CD4-positive, alpha-beta T cell (primary cell): ENCODE measurements at regions not wholly inside any gene's neighbourhood (a gene's known extent, or its start where the extent isn't known, plus 50 kb on each side); places are given as distances from the start of the nearest gene placed in this dataset.

Source experiments
- ATAC-seq: fragments of 200-7000 bp; cut with Tn5 transposase; one replicate; pipeline ENCODE4 v1.10.0; 2022; ENCODE audit warnings: mild to moderate bottlenecking; ENCODE audit not compliant: poor library complexity
- CTCF ChIA-PET: fragments of 350-600 bp; sonication (Branson Sonifier 250); formaldehyde crosslinking; loops from one replicate; lab custom pipeline; 2021; ENCODE audit warnings: antibody characterized with exemption, inconsistent platforms; lab: Charles Lee
- POLR2A ChIA-PET: fragments of 350-600 bp; sonication (Branson Sonifier 250); formaldehyde crosslinking; loops from one replicate; lab custom pipeline; 2021; ENCODE audit warnings: antibody characterized with exemption, inconsistent platforms; lab: Charles Lee
- DNase-seq, 14 experiments: peaks; one replicate each; pipeline ENCODE4 v3.0.0-alpha.2; 2013 to 2020; ENCODE audit warnings: mixed read lengths in 2 of 14
- H3K27ac ChIP-seq, 2 donors: one replicate each; pipeline versions ENCODE4 v1.5.1 to v1.7.0; 2013; ENCODE audit warnings: low read length in 2 of 2, low read depth in 1 of 2, mild to moderate bottlenecking in 1 of 2
- H3K27me3 ChIP-seq, 2 experiments: 1 replicate in 1 of 2; 2 replicates in 1 of 2; pipeline versions ENCODE4 v1.6.1 to v1.7.0; 2013; ENCODE audit warnings: low read length in 2 of 2, control low read depth in 1 of 2, mild to moderate bottlenecking in 1 of 2, moderate library complexity in 1 of 2; ENCODE audit not compliant: insufficient read depth in 2 of 2, control insufficient read depth in 1 of 2
- H3K36me3 ChIP-seq: one replicate; pipeline ENCODE4 v1.6.1; 2013; ENCODE audit warnings: low read length, control low read depth; ENCODE audit not compliant: insufficient read depth
- H3K4me1 ChIP-seq: one replicate; pipeline ENCODE4 v1.6.1; 2013; ENCODE audit warnings: low read length, control low read depth; ENCODE audit not compliant: insufficient read depth
- H3K4me3 ChIP-seq: one replicate; pipeline ENCODE4 v1.5.1; 2013; ENCODE audit warnings: mild to moderate bottlenecking, low read length, moderate library complexity
- H3K9me3 ChIP-seq, 2 experiments: 1 replicate in 1 of 2; 2 replicates in 1 of 2; pipeline versions ENCODE4 v1.6.1 to v1.7.0; 2013; ENCODE audit warnings: low read length in 2 of 2, mild to moderate bottlenecking in 2 of 2, control low read depth in 1 of 2, moderate library complexity in 1 of 2; ENCODE audit not compliant: control insufficient read depth in 1 of 2, insufficient read depth in 1 of 2
- H3K27ac Mint-ChIP-seq: one replicate; pipeline ENCODE4 v1.8.0; 2020; ENCODE audit warnings: mixed read lengths
- H3K27me3 Mint-ChIP-seq: one replicate; pipeline ENCODE4 v1.8.0; 2021; ENCODE audit warnings: mixed read lengths
- H3K36me3 Mint-ChIP-seq: one replicate; pipeline ENCODE4 v1.8.0; 2021; ENCODE audit warnings: low read depth, mixed read lengths
- H3K4me1 Mint-ChIP-seq: one replicate; pipeline ENCODE4 v1.8.0; 2021; ENCODE audit warnings: low read depth, mixed read lengths
- H3K4me3 Mint-ChIP-seq: one replicate; pipeline ENCODE4 v1.8.0; 2020; ENCODE audit warnings: mild to moderate bottlenecking, mixed read lengths
- H3K9me3 Mint-ChIP-seq: one replicate; pipeline ENCODE4 v1.8.0; 2020; ENCODE audit warnings: mixed read lengths
- intact Hi-C, 2 experiments: fragments of 100-400 bp; cut with DNase I in 1 of 2; cut with micrococcal nuclease in 1 of 2; formaldehyde crosslinking; loops; one replicate each; pipeline versions ENCODE4 v1.15.1 to v1.9.0; 2023 to 2025; cut with DNase I, micrococcal nuclease
- TF ChIP-seq, protein P1 (sequence below): fragments of 200-600 bp; IDR thresholded peaks from one replicate; pipeline ENCODE4 v1.8.0; 2022; ENCODE audit warnings: antibody characterized with exemption, mild to moderate bottlenecking

- Mint-ChIP-seq H3K27ac (no peak overlapping the region), H3K36me3 (no peaks in the 10 kb centered on the region), H3K4me3 (no peak overlapping the region), H3K27me3 (no peaks in the 10 kb centered on the region), H3K4me1 (no peaks in the 10 kb centered on the region), H3K9me3 (no peaks in the 10 kb centered on the region)
- intact Hi-C loops: no loop called here
- POLR2A ChIA-PET: no interaction called here
- no peak for ATAC-seq
- TF ChIP-seq, protein P1, sequence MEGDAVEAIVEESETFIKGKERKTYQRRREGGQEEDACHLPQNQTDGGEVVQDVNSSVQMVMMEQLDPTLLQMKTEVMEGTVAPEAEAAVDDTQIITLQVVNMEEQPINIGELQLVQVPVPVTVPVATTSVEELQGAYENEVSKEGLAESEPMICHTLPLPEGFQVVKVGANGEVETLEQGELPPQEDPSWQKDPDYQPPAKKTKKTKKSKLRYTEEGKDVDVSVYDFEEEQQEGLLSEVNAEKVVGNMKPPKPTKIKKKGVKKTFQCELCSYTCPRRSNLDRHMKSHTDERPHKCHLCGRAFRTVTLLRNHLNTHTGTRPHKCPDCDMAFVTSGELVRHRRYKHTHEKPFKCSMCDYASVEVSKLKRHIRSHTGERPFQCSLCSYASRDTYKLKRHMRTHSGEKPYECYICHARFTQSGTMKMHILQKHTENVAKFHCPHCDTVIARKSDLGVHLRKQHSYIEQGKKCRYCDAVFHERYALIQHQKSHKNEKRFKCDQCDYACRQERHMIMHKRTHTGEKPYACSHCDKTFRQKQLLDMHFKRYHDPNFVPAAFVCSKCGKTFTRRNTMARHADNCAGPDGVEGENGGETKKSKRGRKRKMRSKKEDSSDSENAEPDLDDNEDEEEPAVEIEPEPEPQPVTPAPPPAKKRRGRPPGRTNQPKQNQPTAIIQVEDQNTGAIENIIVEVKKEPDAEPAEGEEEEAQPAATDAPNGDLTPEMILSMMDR: no peak
- Histone ChIP-seq H3K27me3 (no peaks in the 10 kb centered on the region), H3K27ac (no peak overlapping the region), H3K9me3 (no peaks in the 10 kb centered on the region), H3K4me3 (no peak overlapping the region), H3K4me1 (peaks cover 8% of the 10 kb centered on the region), H3K36me3 (no peaks in the 10 kb centered on the region)
- CTCF ChIA-PET: no interaction called here
- DNase-seq: no peak
These were observed 200.7 kb downstream of the RPLP1 start for GRCh38 chr15:69653306-69653705.

DNA sequence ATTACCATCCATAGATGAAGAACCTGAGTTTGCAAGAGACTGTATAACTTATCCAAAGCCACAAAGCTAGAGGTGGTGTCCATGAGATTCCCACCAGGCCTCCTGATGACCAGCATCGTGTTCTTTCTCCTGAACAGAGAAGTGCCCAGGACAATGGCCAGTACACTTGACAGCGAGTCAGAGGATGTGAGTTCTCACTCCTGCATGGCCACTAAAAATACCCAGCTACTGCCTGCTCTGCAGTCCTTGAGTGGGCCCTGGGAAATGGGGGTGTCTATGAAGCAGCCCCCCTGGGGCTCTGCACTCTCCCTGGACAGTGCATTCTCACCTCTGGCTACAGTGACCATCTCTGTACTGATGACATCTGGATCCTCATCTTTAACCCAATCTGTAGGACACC is 201.2 kb downstream of the RPLP1 start:
- CTCF ChIA-PET: no interaction called here
- Mint-ChIP-seq H3K36me3 (no peaks in the 10 kb centered on the region), H3K9me3 (no peaks in the 10 kb centered on the region), H3K27me3 (no peaks in the 10 kb centered on the region), H3K27ac (no peak overlapping the region), H3K4me3 (no peak overlapping the region), H3K4me1 (no peaks in the 10 kb centered on the region)
- intact Hi-C loops: no loop called here
- Histone ChIP-seq H3K4me1 (peaks cover 4% of the 10 kb centered on the region), H3K9me3 (no peaks in the 10 kb centered on the region), H3K4me3 (no peak overlapping the region), H3K27ac (no peak overlapping the region), H3K27me3 (no peaks in the 10 kb centered on the region), H3K36me3 (no peaks in the 10 kb centered on the region)
- TF ChIP-seq, protein P1: no peak
- DNase-seq (no peak), ATAC-seq (no peak)
- POLR2A ChIA-PET: no interaction called here

- DNase-seq (no peak), ATAC-seq (no peak)
- ChIA-PET POLR2A (no interaction called here), CTCF (no interaction called here)
- no peaks in the 10 kb centered on the region for H3K27me3 ChIP-seq
- H3K36me3 Mint-ChIP-seq: no peaks in the 10 kb centered on the region
- H3K27me3 Mint-ChIP-seq: no peaks in the 10 kb centered on the region
- no peaks in the 10 kb centered on the region for H3K9me3 Mint-ChIP-seq
- no peak overlapping the region for H3K4me3 ChIP-seq
- H3K4me1 Mint-ChIP-seq: no peaks in the 10 kb centered on the region
- H3K36me3 ChIP-seq: no peaks in the 10 kb centered on the region
- intact Hi-C loops: no loop called here
- no peak overlapping the region for H3K4me3 Mint-ChIP-seq
- TF ChIP-seq, protein P1: no peak
- peaks cover 3% of the 10 kb centered on the region for H3K4me1 ChIP-seq
- no peak overlapping the region for H3K27ac ChIP-seq
- H3K27ac Mint-ChIP-seq: no peak overlapping the region
- H3K9me3 ChIP-seq: no peaks in the 10 kb centered on the region
These were observed 203.8 kb downstream of the RPLP1 start for GRCh38 chr15:69656271-69657030.
